H4 (cell line): ENCODE measurements at regions not wholly inside any gene's neighbourhood (a gene's known extent, or its start where the extent isn't known, plus 50 kb on each side); places are given as distances from the start of the nearest gene placed in this dataset.
A peak's percentile ranks its signal among the peaks of the same experiment; 100 is the strongest.
"Not testable (repeated sequence)": the region's sequence is repeated elsewhere in the genome, so short reads cannot be mapped to it uniquely, and the experiment has no call there.

Experiments
- DNase-seq: peaks from one replicate; pipeline ENCODE4 v3.0.0-alpha.2; 2015; ENCODE audit warnings: low spot score

DNA sequence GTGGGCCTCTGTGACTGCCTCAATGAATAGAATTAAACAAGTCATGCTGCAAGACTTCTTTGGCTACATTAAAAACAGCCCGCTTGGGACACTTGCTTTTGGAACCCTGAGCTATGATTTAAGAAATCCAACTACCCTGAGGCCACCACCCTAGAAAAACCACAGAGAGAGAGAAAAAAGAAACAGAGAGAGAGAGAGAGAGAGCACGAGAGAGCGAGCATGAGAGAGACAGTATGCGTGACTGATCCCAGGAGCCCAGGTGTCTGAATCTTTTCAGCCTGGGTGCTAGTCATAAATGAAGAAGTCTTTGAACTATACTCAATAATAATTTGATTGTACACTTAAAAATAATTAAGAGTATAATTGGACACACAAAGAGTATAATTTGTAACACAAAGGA is 123.1 kb upstream of the FREM1 start:
- DNase-seq: no peak

DNA sequence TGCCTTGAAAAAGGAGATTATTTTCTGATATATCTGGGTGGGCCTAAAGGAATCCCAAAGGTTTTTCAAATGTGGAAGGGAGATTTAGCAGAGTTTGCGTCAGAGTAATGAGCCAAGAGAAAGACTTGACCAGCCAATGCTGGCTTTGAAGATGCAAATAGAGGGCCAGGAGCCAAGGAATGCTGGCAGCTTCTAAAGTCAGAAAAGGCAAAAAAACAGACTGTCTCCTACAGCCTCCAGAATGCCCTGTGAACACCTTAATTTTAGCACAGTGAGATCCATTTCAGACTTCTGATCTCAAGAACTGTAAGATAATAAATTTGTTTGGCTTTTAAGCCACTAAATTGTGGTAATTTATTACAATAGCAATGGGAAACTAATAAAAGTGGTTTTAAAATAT is 122.6 kb upstream of the FREM1 start:
- DNase-seq: no peak

GRCh38 chr9:15021146-15021545 is 110.9 kb upstream of the FREM1 start:
- DNase-seq: no peak

GRCh38 chr9:15018096-15018637 is 107.9 kb upstream of the FREM1 start:
- no peak for DNase-seq

- no peak for DNase-seq
Measured at GRCh38 chr9:15010581-15010980, 100.4 kb upstream of the FREM1 start.

DNA sequence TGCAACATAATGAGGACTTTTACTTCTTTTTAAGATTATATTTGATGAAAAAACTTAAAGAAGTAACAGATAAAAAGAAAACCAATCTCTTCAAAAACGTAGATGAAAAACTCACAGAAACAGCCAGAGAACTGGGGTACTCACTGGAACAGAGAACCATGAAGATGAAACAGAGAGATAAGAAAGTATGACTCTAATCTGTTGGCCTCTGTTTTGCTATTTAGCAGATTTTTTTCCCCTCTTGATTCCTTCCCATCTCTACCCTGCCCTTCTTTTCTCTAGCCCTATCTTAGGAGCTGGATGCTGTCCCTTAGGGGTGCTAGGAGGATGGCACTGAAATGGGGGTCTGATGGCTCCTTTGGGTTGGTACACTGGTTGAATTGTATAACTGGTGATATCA is 97.5 kb upstream of the FREM1 start:
- DNase-seq: no peak

DNA sequence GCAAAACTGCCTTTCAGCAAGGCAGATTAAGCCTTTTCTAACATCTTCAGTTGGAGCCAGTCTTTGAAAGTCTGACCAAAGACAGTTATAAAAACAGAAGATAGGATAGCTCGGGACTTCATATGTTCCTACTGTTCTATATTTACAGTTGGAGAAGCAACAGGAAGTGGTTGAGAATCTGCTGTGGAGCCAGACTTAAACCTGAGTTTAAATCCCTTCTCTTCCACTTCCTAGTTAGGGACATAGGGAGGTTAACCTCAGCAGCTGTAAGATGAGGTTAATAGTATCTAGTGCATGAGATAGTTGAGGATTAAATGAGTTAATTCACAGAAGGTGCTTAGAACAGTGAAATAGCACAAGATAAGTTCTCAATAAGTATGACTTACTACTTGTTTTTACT is 84.5 kb upstream of the FREM1 start:
- no peak for DNase-seq

GRCh38 chr9:14993901-14994554 is 83.8 kb upstream of the FREM1 start:
- no peak for DNase-seq

DNA sequence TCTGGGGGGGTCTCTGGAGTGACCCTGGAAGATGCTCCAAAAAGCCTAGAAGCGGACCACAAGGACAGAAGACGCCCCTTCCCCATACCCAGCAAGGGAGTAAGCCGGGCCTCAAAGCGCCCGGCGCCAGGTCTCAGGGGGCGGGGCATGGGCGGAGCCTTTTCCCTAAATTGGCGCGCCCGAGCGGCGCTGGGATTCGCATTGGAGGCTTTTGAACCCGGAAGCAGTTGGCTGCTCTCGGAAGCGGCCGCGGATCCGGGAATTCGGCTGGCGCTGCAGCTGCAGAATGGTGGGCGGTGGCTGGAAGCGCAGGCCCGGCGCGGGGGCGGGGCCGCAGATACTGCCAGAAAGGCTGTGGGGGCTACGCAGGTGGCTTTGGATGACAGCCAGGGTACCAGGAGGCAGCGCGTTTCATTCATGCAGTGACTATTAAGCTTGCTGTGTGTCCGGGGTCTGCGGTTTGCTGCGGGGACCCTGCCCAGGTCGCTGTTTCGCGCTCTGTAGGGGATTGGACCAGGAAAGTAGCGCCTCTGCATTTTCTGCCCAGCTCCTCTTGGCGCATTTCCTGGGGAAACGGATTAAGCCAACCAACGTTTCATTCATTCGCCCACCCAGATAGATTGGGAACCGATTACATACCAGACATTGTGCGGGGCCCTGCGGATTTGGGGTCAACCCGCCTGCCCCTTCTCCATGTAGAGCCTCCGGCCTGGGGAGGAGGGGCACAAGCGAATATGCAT is 83.0 kb upstream of the FREM1 start:
- DNase-seq: peak; percentile 76

GRCh38 chr9:14992516-14992915 is 82.3 kb upstream of the FREM1 start:
- no peak for DNase-seq

DNA sequence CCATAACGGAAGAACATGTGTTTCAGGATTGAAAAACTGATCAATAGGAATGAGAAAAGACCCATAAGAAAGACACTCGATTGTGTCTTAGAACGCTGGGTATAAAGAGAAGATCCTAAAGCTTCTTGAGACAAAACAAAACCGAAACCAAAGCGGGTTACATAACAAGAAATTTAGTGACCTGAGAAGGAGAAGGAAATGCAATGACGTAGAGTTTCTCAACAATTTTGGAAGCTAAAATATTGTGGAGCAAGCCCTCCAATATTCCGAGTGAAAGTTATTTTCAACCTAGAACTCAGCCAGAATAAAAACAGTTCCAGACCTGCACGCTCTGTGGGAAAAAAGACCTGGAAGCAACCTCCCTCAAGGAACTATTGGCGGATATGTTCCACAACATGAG is 81.9 kb upstream of the FREM1 start:
- peak; percentile 46 for DNase-seq

GRCh38 chr9:14990647-14991046 is 80.4 kb upstream of the FREM1 start:
- DNase-seq: not testable (repeated sequence)

DNA sequence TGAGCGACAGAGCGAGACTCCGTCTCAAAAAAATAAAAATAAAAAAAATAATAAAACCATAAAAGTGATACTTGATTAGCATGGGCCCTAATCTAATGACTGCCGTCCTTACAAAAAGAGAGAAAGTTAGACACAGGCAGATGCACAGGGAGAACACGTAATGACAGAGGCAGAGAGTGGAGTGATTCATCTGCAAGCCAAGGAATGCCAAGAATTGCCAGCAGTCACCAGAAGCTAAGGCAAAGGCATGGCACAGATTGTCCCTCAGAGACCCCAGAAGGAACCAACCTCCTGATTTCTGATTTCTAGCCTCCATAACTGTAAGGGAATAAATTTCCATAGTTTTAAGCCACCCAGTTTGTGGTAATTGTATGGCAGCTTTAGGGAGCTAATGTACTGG is 79.6 kb upstream of the FREM1 start:
- no peak for DNase-seq

DNA sequence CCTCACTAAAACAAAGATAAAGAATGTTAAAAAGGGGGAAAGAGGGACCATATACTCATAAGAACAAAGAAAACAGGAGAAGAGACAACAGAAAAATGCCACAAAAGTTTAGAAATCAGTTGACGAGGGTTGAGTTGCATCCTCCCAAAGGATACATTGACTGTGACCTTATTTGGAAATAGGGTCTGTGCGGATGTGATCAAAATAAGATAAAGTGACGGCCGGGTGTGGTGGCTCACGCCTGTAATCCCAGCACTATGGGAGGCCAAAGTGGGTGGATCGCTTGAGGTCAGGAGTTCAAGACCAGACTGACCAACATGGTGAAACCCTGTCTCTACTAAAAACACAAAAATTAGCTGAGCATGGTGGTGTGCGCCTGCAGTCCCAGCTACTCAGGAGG is 79.1 kb upstream of the FREM1 start:
- not testable (repeated sequence) for DNase-seq

DNA sequence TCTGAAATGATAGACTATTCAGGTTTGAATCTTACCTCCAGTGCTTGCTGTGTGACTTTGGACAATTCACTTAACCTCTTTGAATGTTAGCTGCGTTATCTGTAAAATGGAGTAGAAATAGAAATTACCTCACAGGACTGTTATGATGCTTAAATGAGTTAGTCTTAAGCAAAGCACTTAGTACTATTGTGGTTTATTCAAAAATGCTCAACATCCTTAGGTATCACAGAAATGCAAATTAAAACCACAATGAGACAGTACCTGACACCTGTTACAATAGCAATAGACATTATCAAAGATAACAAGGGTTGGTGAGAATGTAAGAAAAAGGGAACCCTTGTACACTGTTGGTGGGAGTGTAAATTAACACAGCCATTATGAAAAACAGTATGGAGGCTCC is 77.6 kb upstream of the FREM1 start:
- no peak for DNase-seq

GRCh38 chr9:14985419-14985818 is 75.2 kb upstream of the FREM1 start:
- DNase-seq: no peak

DNA sequence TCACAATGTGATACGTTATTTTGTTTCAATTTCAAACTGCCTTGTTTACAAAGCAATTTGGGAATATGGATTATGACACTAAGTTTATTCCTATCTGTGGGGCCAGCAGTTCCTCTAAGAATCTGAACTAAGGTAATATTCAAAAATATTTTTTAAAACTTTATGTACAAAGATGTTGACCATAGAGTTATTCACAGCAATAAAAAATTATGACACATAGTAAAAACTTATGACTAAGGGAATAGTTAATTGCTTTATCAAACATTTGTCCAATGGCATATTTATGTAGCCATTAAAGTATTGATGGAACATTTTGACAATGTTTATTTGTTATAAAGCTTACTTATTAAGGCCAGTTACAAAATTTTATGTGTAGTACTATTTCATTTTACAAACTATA is 73.4 kb upstream of the FREM1 start:
- DNase-seq: no peak

GRCh38 chr9:14981291-14981950 is 71.2 kb upstream of the FREM1 start:
- no peak for DNase-seq

DNA sequence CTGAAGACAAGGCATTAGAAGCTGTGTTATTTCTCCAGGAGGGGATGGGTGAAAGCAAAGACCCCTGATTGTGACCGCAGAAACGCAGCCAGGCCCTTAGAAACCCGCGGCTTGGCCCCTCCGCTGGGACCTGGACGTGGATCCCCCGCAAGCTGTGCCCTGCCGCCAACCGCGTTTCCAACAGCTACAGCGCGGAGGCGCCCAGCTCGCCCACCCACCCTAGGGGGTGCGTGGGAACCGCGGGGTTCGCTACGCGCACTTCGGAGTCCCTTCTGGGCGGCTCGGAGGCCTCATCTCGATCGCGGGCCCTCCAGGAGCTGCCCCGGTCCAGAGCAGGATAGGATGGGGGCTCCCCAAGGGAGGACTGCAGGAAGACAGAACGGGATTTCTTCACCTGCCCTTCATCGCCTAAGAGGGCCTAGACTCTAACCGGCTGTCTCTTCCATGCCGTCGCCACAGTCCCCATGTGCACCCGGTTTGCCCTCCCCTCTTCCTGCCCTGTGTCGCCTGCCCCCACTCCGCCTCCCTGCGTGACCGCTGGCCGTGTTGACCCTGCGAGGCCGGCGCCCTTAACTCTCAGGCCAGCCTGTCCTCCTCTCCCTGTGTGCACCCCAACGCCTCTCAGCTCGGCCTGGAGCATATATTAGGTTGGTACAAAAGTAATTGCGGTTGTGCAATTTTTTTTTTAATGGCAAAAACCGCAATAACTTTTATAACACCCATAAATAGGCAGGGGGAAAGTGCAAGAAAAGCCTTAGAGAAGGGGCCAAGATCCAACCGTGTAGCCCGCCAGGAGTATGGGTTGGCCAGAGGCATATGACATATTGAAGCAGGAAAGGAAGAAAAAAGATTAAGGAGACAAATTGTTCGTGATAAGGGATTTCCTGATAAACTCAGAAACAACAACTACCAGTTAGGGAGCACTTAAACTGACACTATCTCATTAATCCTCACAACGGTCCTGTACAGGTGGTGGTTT is 68.1 kb upstream of the FREM1 start:
- DNase-seq: no peak

GRCh38 chr9:14967450-14968321 is 57.5 kb upstream of the FREM1 start:
- no peak for DNase-seq
